Keratinocyte (primary cell): ENCODE measurements at regions not wholly inside any gene's neighbourhood (a gene's known extent, or its start where the extent isn't known, plus 50 kb on each side); places are given as distances from the start of the nearest gene placed in this dataset.

ENCODE experiments used
- CTCF ChIP-seq, 3 experiments: IDR thresholded peaks in 1 of 3; conservative IDR thresholded peaks in 1 of 3; optimal IDR thresholded peaks in 1 of 3; 2 replicates in 2 of 3; 3 replicates in 1 of 3; pipeline versions ENCODE3 to v1.5.1; 2011; ENCODE audit warnings: low read length in 3 of 3, mild to moderate bottlenecking in 3 of 3, moderate library complexity in 2 of 3, control low read depth in 1 of 3, inconsistent platforms in 1 of 3; ENCODE audit not compliant: insufficient read depth in 2 of 3; ENCODE audit errors: extremely low read depth in 1 of 3
- EZH2 ChIP-seq: IDR thresholded peaks from one replicate; pipeline ENCODE4 v1.6.1; 2012; ENCODE audit warnings: inconsistent platforms, mild to moderate bottlenecking, low read length, moderate library complexity

- TF ChIP-seq CTCF (optimal IDR thresholded peaks at IDR 0.05 in 1 of 3, IDR thresholded peaks at IDR 0.05 in 1 of 3, conservative IDR thresholded peaks at IDR 0.05 in 1 of 3; ENCODE audit: extremely low read depth in 1 of 3, insufficient read depth in 2 of 3, low read length in 3 of 3) (no peak), EZH2 (no peak)
These were observed 502.2 kb downstream of the PYDC2 start for GRCh38 chr3:191963182-191963581.
